Stimulated activated naive CD4-positive, alpha-beta T cell (primary cell): ENCODE measurements at regions not wholly inside any gene's neighbourhood (a gene's known extent, or its start where the extent isn't known, plus 50 kb on each side); places are given as distances from the start of the nearest gene placed in this dataset.

ENCODE experiments used
- DNase-seq, 6 experiments: peaks; one replicate each; lab custom pipeline; 2025; lab: John Stamatoyannopoulos, UW

DNA sequence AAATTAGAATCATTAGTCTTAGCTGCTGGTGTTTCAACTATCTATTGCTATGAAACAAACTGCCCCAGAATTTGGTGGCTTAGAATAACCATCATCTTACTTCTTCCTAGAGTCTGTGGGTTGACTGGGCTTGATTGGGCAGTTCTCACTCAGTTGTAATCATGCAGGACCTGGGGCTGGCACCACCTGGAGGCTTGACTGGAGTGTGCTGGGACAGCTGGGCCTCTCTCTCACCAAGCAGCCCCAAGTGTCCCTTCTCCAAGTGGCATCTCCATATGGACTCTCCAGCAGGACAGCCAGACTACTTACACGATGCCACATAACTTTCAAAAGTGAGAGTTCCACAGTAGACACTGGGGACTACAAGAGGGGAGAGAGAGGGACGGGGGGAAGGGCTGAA is 140.3 kb upstream of the ATP1B1 start:
- DNase-seq: no peak

DNA sequence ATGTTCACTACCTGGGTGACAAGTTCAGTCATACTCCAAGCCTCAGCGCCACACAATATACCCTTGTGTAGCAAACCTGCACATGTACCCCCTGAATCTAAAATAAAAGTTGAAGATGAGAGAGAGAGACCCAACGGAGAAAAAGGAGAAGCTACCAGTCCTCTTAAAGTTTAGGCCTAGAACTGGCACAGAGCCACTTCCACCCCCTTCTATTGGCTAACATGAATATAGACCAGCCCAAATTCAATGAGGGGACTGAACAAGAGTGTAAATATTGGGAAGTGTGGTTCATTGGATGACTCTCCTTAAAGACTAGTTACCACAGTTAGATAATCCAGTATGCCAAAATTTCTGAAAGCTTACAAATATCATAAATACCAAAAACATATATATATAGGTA is 139.9 kb upstream of the ATP1B1 start:
- DNase-seq: no peak

DNA sequence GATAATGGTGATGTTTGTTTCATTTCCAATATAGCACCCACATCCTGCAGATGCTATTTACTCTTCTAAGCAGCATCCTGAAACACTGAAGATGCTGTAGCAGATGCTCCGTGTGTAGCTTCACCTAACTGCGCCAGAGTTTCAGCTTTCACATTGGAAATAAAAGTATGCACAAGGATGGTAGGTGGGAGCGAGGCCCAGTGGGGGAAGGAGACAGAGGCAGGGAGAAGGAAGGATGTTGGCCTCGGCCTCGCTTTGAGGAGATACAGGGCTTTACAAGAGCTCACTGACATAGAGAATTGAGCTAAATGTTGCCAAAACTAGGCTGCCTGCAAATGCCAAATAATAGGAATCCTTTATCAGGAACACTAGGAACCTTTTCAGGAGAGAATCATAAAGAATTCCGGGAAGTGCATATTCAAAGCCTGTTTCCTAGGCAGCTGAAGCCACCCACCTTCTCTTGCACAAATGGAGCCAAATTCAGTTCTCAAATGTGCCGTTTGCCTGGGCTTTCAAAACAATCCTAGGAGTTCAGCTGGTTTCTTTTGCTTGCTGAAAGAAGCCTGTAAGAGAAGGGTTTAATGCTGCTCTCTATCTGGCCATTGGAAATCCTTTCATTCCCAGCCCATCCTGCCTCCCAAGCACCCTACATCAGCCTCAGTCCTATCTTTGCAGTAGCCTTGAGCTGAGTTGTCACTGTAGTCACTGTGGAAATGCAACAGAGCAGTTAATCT is 135.4 kb upstream of the ATP1B1 start:
- DNase-seq: no peak

DNA sequence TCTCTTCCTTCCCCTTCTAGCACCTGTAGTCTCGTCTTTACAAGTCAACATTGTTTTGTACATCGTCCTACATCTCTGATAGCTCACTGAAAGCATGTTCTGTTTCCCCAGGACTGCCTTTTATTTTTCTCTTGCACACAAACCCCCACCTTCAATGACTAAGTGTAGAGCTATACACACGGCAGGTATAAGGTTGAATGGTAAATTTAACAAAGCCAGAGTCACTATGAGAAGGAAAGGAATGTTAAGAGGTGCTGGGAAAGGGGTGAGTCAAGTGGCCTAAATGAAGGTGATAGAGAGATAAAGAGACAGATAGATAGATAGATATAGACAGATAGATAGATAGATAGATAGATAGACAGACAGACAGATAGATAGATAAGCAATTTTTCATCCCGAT is 134.3 kb upstream of the ATP1B1 start:
- no peak for DNase-seq

DNA sequence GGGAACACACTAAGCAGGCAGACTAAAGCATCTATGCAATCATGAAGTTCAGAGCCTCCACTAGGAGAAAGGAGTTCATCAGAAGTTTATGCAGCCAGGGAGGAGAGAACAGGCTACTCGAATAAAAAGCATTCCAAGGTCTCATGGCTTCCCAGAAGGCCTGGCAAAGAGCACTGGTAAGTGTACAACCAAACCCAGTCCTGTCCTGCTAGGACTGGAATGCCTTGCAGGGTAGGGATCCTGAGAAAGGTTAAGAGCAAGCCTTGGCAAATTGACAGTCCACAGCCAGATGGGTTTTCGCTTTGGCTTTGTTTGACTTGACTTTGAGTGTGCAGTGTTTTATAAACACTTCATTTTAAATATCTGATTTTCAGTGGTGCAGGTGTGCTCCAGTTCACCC is 133.6 kb upstream of the ATP1B1 start:
- DNase-seq: no peak

DNA sequence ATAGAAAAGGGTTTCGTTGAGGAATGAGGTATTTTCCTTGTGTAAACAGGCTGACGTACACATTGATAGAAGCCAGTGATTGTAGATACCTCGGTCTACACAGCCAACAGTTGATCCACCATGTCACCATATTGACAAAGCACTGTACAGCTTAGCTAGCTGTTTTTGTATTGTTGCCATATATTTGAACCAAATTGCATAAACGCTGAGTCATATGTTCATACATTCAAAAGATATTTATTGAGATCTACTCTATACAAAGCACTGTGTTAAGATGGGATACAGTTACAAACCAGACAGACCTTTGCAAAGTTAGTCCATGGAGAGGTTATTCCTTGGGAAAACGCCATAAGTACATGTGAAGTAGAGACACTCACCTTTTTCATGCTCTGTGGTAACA is 132.4 kb upstream of the ATP1B1 start:
- no peak for DNase-seq

DNA sequence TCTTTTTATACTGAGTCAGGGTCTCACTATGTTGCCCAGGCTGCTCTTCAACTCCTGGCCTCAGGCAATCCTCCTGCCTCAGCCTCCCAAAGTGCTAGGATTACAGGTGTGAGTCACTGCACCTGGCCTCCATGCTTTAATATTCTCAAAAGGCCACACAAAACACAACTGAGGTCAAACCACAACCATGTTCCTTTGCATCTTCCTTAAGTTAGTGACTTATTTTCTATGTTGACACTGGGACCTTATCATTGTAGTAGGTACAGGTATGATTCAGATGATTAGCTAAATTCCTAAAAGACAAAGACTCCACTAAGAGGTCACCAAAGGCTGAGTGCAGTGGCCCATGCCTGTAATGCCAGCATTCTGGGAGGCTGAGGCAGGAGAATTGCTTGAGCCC is 131.9 kb upstream of the ATP1B1 start:
- no peak for DNase-seq

DNA sequence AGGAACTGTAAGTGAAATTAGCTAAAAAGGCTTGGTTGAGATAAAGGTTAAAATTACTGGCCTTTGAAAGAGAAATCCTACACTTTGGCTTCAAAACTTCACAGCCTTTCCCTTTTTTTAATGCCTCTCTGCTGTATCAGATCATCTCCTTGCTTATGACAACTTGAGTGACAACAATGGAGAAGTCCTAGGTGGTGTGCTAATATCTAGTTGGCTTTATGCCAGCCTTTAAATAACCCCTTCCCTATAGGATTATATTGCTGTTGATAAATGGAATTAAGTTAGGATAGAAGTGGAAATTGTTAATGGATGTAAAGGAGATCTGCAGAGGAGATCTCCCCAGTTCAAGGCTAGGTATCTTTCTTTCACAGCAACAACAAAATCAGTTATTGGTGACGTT is 130.2 kb upstream of the ATP1B1 start:
- no peak for DNase-seq

DNA sequence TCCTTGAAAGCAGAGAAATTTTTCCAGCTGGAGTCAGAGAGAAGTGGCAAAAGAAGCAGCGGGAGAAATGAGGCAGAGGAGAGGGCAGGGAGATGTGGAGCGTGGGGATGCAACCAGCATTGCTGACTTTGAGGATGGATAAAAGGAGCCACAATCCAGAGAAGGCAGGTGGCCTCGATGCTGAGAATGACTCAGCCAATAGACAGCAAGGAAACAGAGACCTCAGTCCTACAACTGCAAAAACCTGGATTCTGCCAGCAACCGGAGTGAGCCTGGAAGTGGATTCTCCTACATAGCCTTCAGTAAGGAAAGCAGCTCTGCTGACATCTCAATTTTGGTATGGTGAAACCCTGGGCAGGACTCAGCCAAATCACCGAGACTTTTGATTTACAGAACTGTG is 128.9 kb upstream of the ATP1B1 start:
- DNase-seq: no peak

DNA sequence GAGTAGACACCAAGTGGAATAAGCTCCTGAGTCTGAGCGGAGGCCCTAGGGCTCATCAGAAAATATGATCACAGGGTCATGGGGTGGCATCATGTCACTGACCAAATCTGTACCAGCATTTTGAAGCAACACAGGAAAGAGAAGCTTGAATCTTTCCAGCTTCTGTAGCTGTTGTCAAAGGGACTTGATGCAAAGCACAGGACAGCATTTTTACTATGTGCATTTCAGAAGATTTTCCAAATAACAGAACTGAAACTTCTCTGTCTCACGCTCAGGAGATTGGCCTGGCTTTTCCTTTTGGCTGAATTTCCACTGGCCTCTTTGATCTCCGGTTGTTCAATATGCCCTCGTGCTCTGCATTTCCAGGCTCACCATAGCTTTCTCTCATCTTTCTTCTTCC is 127.2 kb upstream of the ATP1B1 start:
- no peak for DNase-seq

DNA sequence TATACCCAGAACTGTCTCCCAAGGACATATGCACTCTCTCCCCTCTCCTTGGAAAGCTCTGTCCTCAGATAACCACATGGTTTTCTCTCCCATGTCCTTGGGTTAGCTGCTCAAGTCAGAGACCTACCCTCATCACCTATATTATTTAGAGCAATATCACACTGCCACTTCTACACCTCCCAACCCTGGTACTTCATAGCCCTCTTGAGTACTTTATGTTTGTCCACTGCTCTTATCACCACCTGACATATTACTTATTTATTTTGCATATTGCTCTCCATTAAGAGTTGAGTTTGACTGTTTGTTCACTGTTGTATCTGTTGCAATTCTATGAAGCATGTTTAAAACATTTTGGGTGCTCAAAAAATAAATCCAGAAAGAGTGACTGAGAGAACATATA is 126.3 kb upstream of the ATP1B1 start:
- DNase-seq: no peak

DNA sequence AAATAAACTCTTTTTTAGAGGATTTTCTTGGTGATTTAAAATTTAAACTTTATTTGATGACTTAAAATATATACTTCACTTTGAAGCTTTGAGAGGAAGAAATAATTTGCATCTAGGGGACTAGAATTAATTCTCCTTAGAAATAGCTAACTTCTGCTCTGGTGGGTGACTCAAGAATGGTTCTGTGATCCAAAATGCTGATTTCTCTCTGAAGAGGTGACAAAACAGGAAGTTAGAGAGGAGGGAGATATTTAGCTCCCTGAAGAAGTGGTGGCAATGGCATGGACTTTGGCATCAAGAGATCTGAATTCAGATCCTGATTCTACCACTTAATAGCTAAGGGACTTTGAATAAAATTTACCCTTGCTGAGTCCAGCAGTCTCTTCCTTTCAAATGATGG is 125.8 kb upstream of the ATP1B1 start:
- DNase-seq: no peak

DNA sequence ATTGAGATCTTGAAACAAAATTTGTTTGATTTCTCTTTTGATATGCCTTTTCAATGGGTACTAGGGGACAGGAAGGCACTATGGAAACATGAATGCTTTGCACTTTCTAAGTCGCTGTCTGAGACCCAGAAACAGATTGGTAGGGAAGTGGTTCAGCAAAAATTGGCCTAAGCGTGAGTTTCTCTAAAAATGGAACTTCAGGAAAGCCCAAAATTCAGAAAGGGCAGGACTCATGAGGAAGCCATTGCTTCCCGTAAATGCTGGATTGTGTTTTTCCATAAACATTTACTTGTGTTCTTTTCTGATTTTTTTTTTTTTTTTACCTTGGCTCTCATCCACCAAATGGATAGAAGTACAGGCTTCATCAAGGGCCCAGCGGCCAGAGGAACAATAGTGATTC is 123.7 kb upstream of the ATP1B1 start:
- no peak for DNase-seq

DNA sequence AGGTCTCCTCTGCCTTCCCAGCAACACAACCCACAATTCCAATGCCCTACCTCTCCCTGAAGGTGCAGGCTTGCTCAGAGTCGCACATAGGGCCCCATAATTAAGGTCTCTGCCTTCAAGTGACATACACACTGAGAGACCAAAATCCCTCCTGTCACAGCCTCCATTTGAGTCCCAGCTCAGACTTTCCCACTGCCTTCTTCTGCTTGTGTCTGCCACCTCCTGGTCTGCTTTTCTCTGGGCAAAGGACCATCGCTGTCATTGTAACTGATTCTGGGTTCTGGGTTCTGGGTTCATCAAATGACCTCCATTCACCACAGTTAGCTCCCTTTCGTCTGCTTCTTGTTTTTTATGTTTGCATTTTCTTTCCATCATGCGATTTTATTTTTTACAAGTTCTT is 119.2 kb upstream of the ATP1B1 start:
- DNase-seq: no peak

DNA sequence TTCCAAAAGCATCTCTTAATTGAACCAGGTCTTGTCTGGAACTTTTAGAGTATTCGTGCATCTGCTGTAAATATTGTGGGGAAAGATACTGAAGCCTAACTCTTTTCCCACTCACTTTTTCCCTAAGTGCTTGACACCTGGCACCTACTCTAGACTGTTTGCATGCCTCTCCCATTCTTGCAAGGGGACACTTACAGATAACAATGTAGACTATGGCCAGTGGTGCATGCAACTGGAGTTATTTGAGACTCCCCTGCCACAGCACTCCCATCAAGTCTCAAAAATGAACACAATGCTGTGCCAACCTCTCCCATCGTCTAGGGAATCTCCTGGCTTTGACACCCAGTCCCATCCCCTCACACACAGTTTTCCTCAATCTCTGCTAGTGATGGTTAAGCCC is 118.6 kb upstream of the ATP1B1 start:
- no peak for DNase-seq

DNA sequence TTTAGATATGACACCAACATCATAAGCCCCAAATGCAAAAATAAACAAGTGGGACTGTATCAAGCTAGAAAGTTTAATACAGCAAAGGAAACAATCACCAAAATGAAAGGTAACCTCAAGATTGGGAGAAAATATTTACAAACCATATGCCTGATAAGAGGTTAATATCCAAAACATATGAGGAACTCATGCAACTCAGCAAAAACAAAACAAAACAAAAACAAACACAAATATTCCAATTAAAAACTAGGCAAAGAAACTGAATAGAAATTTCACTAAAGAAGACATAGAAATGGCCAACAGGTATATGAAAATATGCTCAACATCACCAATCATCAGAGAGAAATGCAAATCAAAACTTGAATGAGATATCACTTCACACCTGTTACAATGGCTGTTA is 116.5 kb upstream of the ATP1B1 start:
- no peak for DNase-seq

DNA sequence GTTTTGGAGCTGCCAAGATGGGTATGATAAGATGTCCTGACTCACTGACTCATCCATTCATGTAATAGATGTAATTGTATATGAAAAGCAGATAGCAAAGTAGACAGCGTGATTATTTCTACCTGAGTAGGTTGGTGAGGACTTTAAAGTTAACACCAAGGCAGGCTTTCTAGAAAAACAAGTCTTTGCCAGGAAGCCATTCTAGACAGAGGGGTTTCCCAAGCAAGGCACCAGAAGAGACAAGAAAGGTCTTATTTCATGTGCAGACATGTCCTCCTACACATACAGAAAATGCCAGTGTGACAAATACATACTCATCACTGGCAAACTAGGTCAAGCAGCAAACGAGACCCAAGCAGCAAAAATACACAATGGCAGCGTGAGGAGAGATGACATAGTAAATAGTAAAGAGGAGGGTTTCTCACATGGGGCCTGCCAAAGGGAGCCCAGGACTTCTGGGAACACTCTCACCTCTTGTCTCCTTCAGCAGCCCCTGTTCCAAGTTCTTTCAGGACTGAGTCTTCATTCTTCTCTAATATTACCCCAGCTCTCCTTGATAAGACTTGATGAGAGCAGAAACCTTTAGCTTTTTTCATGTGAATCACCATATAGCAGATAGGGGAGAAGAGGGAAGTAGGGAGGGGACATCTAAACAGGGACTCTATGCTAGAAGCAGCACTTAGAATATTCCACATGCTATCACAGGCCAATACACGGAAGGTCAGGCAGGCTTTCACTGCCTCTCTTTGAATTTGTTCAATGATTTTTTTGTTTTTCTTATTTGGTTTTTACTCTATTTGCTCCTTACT is 114.6 kb upstream of the ATP1B1 start:
- DNase-seq: no peak

DNA sequence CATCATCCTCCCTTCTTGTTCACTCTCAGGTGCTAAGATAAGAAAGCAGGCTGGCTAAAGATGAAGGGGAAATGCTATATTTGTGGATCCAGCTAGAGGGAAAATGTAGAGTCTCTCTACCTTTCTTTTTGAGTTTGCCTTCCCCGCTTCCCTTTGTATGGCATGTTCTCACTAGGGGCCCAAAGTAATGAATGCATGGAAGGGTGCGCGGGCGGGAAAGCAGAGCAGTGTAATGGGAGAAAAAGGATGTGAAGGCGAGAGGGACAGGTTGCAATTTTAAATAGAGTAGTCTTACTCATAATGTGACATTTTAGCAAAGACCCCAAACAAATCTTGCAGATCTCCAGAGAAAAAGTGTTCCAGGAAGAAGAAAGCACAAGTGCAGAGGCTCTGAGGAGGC is 105.1 kb upstream of the ATP1B1 start:
- no peak for DNase-seq

DNA sequence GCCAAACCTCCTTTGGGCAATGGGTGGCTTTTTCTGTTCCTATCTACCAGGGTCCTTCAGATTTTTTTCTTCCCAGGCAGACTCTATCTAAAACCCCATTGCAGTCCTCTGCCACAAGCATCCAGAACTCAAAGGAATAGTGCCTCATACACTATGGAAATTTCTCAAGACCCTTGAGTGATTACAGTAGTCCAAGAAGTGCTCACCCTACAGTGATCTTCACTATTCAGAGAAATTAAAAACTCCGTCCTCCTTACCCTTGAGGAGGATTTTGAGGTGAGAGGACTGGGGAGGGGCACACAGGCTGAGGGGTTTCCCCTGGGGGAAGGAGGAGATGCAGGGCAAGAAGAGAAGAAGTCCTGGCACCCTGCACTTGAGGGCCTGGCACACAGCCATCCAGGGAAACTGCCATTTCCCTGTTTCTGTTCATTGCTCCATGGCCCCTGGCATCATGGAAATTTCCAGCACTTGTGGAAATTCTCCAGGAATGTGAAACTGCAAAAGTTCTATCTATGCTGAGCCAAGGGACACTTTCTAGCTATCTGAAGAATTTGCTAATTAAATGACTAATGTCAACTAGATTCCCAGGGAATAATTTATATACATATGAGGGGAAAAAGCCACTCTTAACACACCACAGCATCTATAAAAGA is 102.5 kb upstream of the ATP1B1 start:
- no peak for DNase-seq

DNA sequence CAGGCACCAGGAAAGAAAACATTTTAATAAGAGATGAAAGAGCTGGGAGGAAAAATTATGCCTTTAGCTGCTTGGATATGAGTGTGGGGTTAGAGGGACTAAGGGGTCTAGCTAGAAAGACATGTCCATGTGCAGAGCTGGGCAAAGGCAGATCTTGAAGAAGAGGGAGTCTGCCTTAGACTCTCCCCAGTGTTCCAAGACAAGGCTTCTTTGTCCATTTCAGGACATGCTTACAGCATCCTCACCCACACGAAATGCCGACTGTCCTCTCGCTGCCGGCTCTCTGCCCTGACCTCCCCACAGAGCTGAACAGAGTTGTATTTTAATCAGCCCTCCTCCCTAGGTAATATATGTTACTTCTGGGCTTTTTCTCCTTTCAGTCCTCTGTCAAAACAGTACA is 100.7 kb upstream of the ATP1B1 start:
- DNase-seq: no peak

DNA sequence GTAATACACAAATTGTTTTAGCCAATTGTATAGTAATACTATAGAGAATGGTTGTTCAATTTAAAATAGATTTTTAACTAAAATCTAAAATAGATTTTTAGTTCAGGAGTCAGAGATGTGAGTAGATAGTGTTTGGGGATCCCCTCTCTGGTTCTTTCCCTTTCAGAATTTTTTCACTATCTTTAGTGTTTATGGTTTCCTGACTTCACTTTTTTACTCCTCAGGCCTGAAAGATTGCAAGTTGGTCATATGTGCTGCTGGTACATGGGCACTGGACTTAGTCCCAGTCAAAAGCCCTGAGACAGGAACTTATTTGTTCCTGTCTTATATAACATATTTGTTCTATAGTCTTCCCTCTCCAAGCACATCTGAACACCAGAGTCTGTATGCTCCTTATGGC is 96.8 kb upstream of the ATP1B1 start:
- DNase-seq: no peak

DNA sequence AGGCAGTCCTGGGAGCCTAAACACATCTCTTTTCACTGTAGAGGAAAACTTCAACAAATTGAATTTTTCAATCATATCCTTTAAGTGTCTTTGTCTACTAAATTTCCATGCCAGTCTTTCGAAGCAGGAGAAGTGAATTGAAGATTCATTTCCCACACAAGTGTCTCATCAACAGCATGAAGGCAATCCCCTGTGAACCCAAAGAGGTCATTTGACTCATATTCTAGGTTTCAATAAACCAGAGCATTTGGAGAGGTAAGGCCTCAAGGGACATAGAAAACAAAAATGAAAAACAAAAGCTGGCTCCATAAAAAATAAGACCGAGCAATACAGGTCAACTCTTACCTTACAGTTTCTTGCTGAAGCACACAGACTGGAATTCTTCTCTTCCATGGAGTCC is 94.1 kb upstream of the ATP1B1 start:
- no peak for DNase-seq

DNA sequence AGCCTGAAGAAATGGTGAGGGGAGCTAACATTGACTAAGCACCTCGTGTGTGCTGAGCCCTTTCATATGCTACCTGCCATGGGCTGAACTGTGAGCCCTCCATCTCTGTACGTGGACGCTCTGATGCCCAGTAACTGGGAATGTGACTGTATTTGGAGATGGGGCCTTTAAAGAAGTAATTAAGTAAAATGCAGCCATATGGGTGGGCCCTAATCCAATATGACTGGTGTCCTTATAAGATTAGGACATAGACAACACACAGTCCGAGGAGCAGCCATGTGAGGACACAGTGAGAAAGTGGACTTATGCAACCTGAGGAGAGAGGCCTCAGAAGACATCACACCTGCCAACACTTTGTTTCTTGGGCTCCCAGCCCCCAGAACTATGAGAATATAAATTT is 92.7 kb upstream of the ATP1B1 start:
- DNase-seq: no peak
